Keratinocyte (primary cell): ENCODE measurements at regions not wholly inside any gene's neighbourhood (a gene's known extent, or its start where the extent isn't known, plus 50 kb on each side); places are given as distances from the start of the nearest gene placed in this dataset.
"Not testable (repeated sequence)": the region's sequence is repeated elsewhere in the genome, so short reads cannot be mapped to it uniquely, and the experiment has no call there.

Source experiments
- DNase-seq: peaks from one replicate; pipeline ENCODE4 v3.0.0-alpha.2; 2011; ENCODE audit warnings: low read depth, missing footprints, low spot score
- FAIRE-seq: peaks from 2 replicates; lab custom pipeline; 2011; peaks lifted over from hg19 to GRCh38; lab: Jason Lieb, UNC
- H2AFZ ChIP-seq: 2 replicates; pipeline ENCODE4 v1.6.0; 2012; ENCODE audit warnings: low read length, control low read depth, inconsistent platforms; ENCODE audit not compliant: control insufficient read depth
- H3K27ac ChIP-seq: 2 replicates; pipeline ENCODE4 v1.5.1; 2011; ENCODE audit warnings: low read length; ENCODE audit not compliant: control insufficient read depth, insufficient read depth
- H3K27me3 ChIP-seq: 3 replicates; pipeline ENCODE4 v1.6.0; 2011; ENCODE audit warnings: low read length; ENCODE audit not compliant: control insufficient read depth, insufficient read depth; ENCODE audit errors: extremely low read depth
- H3K36me3 ChIP-seq, 2 experiments: 2 replicates in 1 of 2; 3 replicates in 1 of 2; pipeline ENCODE4 v1.5.1; 2011; ENCODE audit warnings: low read length in 2 of 2, mild to moderate bottlenecking in 1 of 2; ENCODE audit not compliant: control insufficient read depth in 2 of 2, insufficient read depth in 2 of 2; ENCODE audit errors: extremely low read depth in 1 of 2
- H3K4me1 ChIP-seq: 3 replicates; pipeline ENCODE4 v1.5.1; 2011; ENCODE audit warnings: low read length; ENCODE audit not compliant: control insufficient read depth, insufficient read depth; ENCODE audit errors: extremely low read depth
- H3K4me2 ChIP-seq: 3 replicates; pipeline ENCODE4 v1.6.0; 2011; ENCODE audit warnings: low read depth, low read length; ENCODE audit not compliant: control insufficient read depth, insufficient read depth; ENCODE audit errors: extremely low read depth
- H3K4me3 ChIP-seq, 3 experiments: fragments of 200-600 bp in 1 of 3; sonication (generic) in 1 of 3; 2 replicates in 2 of 3; 3 replicates in 1 of 3; pipeline ENCODE4 v1.5.1; 2011 to 2016; ENCODE audit warnings: low read length in 3 of 3, mild to moderate bottlenecking in 3 of 3, control low read depth in 2 of 3, inconsistent platforms in 1 of 3, low read depth in 1 of 3, mixed read lengths in 1 of 3, mixed run types in 1 of 3, moderate library complexity in 1 of 3; ENCODE audit not compliant: control insufficient read depth in 2 of 3, insufficient read depth in 2 of 3; ENCODE audit errors: extremely low read depth in 1 of 3
- H3K79me2 ChIP-seq: 2 replicates; pipeline ENCODE4 v1.6.0; 2012; ENCODE audit warnings: low read length; ENCODE audit not compliant: control insufficient read depth, insufficient read depth
- H3K9ac ChIP-seq: 3 replicates; pipeline ENCODE4 v1.6.0; 2011; ENCODE audit warnings: low read length; ENCODE audit not compliant: control insufficient read depth, insufficient read depth; ENCODE audit errors: extremely low read depth
- H3K9me1 ChIP-seq: 3 replicates; pipeline ENCODE4 v1.6.0; 2011; ENCODE audit warnings: low read length; ENCODE audit not compliant: control insufficient read depth, insufficient read depth; ENCODE audit errors: extremely low read depth
- H3K9me3 ChIP-seq: 2 replicates; pipeline ENCODE4 v1.5.1; 2012; ENCODE audit warnings: low read depth, low read length; ENCODE audit not compliant: control insufficient read depth
- H4K20me1 ChIP-seq: 3 replicates; pipeline ENCODE4 v1.6.0; 2011; ENCODE audit warnings: low read length; ENCODE audit not compliant: control insufficient read depth, insufficient read depth; ENCODE audit errors: extremely low read depth
- EZH2 ChIP-seq: IDR thresholded peaks from one replicate; pipeline ENCODE4 v1.6.1; 2012; ENCODE audit warnings: inconsistent platforms, mild to moderate bottlenecking, low read length, moderate library complexity
- dilution Hi-C: fragments of 300-500 bp; cut with MboI; formaldehyde crosslinking; loops from one replicate; pipeline ENCODE4 v1.7.0; 2020; ENCODE audit warnings: low sequenced_read_pairs; ENCODE audit not compliant: extremely low pct_ligation_motif_present
- TF ChIP-seq, protein P1 (sequence below), 3 experiments: IDR thresholded peaks in 1 of 3; conservative IDR thresholded peaks in 1 of 3; optimal IDR thresholded peaks in 1 of 3; 2 replicates in 2 of 3; 3 replicates in 1 of 3; pipeline versions ENCODE3 to v1.5.1; 2011; ENCODE audit warnings: low read length in 3 of 3, mild to moderate bottlenecking in 3 of 3, moderate library complexity in 2 of 3, control low read depth in 1 of 3, inconsistent platforms in 1 of 3; ENCODE audit not compliant: insufficient read depth in 2 of 3; ENCODE audit errors: extremely low read depth in 1 of 3

DNA sequence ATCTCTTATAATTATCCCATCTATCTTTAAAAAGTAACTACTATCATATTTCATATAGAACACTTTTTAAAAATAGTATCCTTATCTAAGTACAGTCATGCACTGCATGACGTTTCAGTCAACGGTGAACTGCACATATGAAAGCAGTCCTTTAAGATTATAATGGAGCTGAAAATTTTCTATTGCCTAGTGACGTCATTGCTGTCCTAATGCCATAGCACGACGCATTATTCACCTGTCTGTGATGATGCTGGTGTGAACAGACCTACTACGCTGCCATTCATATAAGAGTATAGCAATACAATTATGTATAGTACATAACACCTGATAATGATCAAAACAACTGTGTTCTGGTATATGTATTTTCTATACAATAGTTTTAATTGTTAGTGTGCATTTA, 225.0 kb downstream of the SOX2 start:
- Histone ChIP-seq H3K4me3 (no peak overlapping the region), H3K27me3 (no peaks in the 10 kb centered on the region), H3K9me1 (no peaks in the 10 kb centered on the region), H3K9me3 (no peaks in the 10 kb centered on the region), H4K20me1 (no peaks in the 10 kb centered on the region), H3K27ac (no peak overlapping the region), H3K4me2 (no peak overlapping the region), H3K79me2 (no peaks in the 10 kb centered on the region), H3K4me1 (no peaks in the 10 kb centered on the region), H3K9ac (no peak overlapping the region), H3K36me3 (no peaks in the 10 kb centered on the region), H2AFZ (no peak overlapping the region)
- dilution Hi-C loops = no loop called here
- no peak for DNase-seq
- no peak for FAIRE-seq
- no peak for TF ChIP-seq EZH2
- TF ChIP-seq, protein P1, sequence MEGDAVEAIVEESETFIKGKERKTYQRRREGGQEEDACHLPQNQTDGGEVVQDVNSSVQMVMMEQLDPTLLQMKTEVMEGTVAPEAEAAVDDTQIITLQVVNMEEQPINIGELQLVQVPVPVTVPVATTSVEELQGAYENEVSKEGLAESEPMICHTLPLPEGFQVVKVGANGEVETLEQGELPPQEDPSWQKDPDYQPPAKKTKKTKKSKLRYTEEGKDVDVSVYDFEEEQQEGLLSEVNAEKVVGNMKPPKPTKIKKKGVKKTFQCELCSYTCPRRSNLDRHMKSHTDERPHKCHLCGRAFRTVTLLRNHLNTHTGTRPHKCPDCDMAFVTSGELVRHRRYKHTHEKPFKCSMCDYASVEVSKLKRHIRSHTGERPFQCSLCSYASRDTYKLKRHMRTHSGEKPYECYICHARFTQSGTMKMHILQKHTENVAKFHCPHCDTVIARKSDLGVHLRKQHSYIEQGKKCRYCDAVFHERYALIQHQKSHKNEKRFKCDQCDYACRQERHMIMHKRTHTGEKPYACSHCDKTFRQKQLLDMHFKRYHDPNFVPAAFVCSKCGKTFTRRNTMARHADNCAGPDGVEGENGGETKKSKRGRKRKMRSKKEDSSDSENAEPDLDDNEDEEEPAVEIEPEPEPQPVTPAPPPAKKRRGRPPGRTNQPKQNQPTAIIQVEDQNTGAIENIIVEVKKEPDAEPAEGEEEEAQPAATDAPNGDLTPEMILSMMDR (optimal IDR thresholded peaks at IDR 0.05 in 1 of 3, IDR thresholded peaks at IDR 0.05 in 1 of 3, conservative IDR thresholded peaks at IDR 0.05 in 1 of 3; ENCODE audit: extremely low read depth in 1 of 3, insufficient read depth in 2 of 3, low read length in 3 of 3) = no peak

DNA sequence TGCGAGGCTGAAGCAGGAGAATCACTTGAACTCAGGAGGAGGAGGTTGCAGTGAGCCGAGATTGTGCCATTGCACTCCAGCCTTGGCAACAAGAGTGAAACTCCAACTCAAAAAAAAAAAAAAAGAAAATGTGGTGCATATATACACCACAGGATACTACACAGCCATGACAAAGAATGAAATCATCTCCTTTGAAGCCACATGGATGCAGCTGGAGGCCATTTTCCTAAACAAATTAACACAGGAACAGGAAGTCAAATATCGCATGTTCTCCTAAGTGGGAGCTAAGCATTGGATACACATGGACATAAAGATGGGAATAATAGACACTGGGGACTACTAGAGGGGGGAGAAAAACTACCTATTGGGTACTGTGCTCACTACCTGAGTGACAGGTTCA, 226.9 kb downstream of the SOX2 start:
- H3K9me3 ChIP-seq, H3K9ac ChIP-seq, H3K4me2 ChIP-seq, H3K79me2 ChIP-seq, DNase-seq, H3K27me3 ChIP-seq, H3K27ac ChIP-seq, dilution Hi-C loops, H3K36me3 ChIP-seq, H4K20me1 ChIP-seq, H3K4me1 ChIP-seq, H3K4me3 ChIP-seq, H3K9me1 ChIP-seq: not testable (repeated sequence)
- FAIRE-seq = peak; percentile 51
- peak overlapping the region; percentile 34 for H2AFZ ChIP-seq

DNA sequence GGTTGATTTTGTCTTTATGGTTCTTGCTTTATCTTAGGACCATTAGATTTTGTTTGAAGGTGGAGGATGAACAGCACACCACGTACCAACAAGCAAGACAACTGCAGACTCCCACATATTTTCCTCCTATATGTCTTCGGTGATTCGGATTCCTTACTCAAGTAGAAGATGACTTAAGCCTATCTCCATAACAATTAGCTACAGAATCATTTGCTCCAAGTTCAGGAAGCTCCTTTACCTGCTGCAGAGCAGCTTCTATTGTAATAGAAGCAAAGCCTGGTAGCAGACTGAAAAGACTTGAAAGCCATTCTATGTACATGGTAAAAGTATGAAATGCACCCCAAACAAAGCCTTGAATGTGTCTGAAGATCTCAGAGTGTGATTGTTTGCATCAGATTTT, 229.0 kb downstream of the SOX2 start:
- Histone ChIP-seq H2AFZ (no peak overlapping the region), H3K27me3 (no peaks in the 10 kb centered on the region), H3K4me3 (no peak overlapping the region), H3K27ac (no peak overlapping the region), H3K9me1 (no peaks in the 10 kb centered on the region), H4K20me1 (no peaks in the 10 kb centered on the region), H3K4me2 (no peak overlapping the region), H3K79me2 (no peaks in the 10 kb centered on the region), H3K4me1 (no peaks in the 10 kb centered on the region), H3K9me3 (no peaks in the 10 kb centered on the region), H3K9ac (no peak overlapping the region), H3K36me3 (no peaks in the 10 kb centered on the region)
- FAIRE-seq (no peak), DNase-seq (no peak)
- TF ChIP-seq, protein P1 (optimal IDR thresholded peaks at IDR 0.05 in 1 of 3, IDR thresholded peaks at IDR 0.05 in 1 of 3, conservative IDR thresholded peaks at IDR 0.05 in 1 of 3; ENCODE audit: extremely low read depth in 1 of 3, insufficient read depth in 2 of 3, low read length in 3 of 3) = no peak
- no peak for TF ChIP-seq EZH2
- dilution Hi-C loops = no loop called here
